GM21367 (cell line): ENCODE measurements at regions not wholly inside any gene's neighbourhood (a gene's known extent, or its start where the extent isn't known, plus 50 kb on each side); places are given as distances from the start of the nearest gene placed in this dataset.

ENCODE experiments used
- ATAC-seq: cut with Tn5 transposase; IDR thresholded peaks from one replicate; pipeline ENCODE4 v1.9.1; 2021; ENCODE audit not compliant: unreplicated experiment

- ATAC-seq: no peak
Observed at GRCh38 chr12:115474539-115475353, 790.8 kb upstream of the TBX3 start.

- ATAC-seq: no peak
Observed at GRCh38 chr12:115473257-115473956, 789.4 kb upstream of the TBX3 start.

GRCh38 chr12:115472852-115473251, 788.9 kb upstream of the TBX3 start:
- no peak for ATAC-seq

GRCh38 chr12:115470977-115471376, 787.0 kb upstream of the TBX3 start:
- ATAC-seq: no peak

GRCh38 chr12:115470526-115470925, 786.6 kb upstream of the TBX3 start:
- no peak for ATAC-seq

GRCh38 chr12:115468087-115468510, 784.1 kb upstream of the TBX3 start:
- ATAC-seq: no peak

GRCh38 chr12:115467531-115467930, 783.6 kb upstream of the TBX3 start:
- no peak for ATAC-seq

GRCh38 chr12:115466076-115466475, 782.1 kb upstream of the TBX3 start:
- ATAC-seq: no peak

GRCh38 chr12:115464661-115465060, 780.7 kb upstream of the TBX3 start:
- ATAC-seq: no peak

- ATAC-seq: no peak
Observed at GRCh38 chr12:115464111-115464581, 780.2 kb upstream of the TBX3 start.

- no peak for ATAC-seq
Observed at GRCh38 chr12:115461401-115461800, 777.4 kb upstream of the TBX3 start.

- ATAC-seq: no peak
Observed at GRCh38 chr12:115457798-115458197, 773.8 kb upstream of the TBX3 start.

GRCh38 chr12:115456946-115457689, 773.1 kb upstream of the TBX3 start:
- no peak for ATAC-seq

- no peak for ATAC-seq
Observed at GRCh38 chr12:115455268-115455681, 771.3 kb upstream of the TBX3 start.

GRCh38 chr12:115452751-115453281, 768.8 kb upstream of the TBX3 start:
- ATAC-seq: no peak

GRCh38 chr12:115451780-115452736, 768.1 kb upstream of the TBX3 start:
- no peak for ATAC-seq

GRCh38 chr12:115451151-115451779, 767.3 kb upstream of the TBX3 start:
- ATAC-seq: no peak

- ATAC-seq: no peak
Observed at GRCh38 chr12:115450710-115451109, 766.7 kb upstream of the TBX3 start.

- no peak for ATAC-seq
Observed at GRCh38 chr12:115450017-115450416, 766.0 kb upstream of the TBX3 start.

GRCh38 chr12:115449526-115449925, 765.6 kb upstream of the TBX3 start:
- ATAC-seq: no peak
